ENCODE measurements at regions not wholly inside any gene's neighbourhood (a gene's known extent, or its start where the extent isn't known, plus 50 kb on each side); places are given as distances from the start of the nearest gene placed in this dataset.

DNA sequence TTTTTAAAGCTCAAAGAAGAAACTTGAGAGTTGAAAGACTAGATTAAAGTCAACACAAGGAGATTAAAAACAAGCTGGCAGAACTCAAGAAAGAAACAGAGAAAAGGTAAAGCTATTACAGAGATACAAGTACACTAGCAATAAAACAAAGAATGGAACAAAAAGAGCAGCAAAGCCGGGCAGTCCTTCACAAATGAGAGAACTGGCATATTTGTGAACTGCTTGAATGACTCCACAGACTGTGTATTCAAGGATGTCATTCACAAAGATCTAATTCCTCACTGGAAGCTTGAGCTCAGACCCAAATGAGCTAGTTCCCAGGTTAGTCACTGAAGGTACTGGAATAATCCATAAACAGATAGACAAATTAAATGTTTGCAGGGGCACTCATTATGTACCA, 318.0 kb downstream of the MYCN start:
- 52 to 72% (median 67%) methylated on average over 1 of the region's 1 CpG for WGBS, 4 donors
- intact Hi-C loops (cut with DNase I) = no loop called here
- H3K36me3 ChIP-seq (replicated peaks in 1 of 2) = no peaks in the 10 kb centered on the region
- TF ChIP-seq, protein P1, sequence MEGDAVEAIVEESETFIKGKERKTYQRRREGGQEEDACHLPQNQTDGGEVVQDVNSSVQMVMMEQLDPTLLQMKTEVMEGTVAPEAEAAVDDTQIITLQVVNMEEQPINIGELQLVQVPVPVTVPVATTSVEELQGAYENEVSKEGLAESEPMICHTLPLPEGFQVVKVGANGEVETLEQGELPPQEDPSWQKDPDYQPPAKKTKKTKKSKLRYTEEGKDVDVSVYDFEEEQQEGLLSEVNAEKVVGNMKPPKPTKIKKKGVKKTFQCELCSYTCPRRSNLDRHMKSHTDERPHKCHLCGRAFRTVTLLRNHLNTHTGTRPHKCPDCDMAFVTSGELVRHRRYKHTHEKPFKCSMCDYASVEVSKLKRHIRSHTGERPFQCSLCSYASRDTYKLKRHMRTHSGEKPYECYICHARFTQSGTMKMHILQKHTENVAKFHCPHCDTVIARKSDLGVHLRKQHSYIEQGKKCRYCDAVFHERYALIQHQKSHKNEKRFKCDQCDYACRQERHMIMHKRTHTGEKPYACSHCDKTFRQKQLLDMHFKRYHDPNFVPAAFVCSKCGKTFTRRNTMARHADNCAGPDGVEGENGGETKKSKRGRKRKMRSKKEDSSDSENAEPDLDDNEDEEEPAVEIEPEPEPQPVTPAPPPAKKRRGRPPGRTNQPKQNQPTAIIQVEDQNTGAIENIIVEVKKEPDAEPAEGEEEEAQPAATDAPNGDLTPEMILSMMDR (IDR thresholded peaks at IDR 0.05) = no peak
- no peak for TF ChIP-seq POLR2A (IDR thresholded peaks at IDR 0.05)
- DNase-seq = no peak
- H3K4me3 ChIP-seq = no peak overlapping the region
- H3K4me1 ChIP-seq (replicated peaks in 1 of 2) = no peaks in the 10 kb centered on the region
- no peak overlapping the region for H3K27ac ChIP-seq
- H3K9me3 ChIP-seq (replicated peaks in 1 of 3) = no peaks in the 10 kb centered on the region
- H3K27me3 ChIP-seq = no peaks in the 10 kb centered on the region

DNA sequence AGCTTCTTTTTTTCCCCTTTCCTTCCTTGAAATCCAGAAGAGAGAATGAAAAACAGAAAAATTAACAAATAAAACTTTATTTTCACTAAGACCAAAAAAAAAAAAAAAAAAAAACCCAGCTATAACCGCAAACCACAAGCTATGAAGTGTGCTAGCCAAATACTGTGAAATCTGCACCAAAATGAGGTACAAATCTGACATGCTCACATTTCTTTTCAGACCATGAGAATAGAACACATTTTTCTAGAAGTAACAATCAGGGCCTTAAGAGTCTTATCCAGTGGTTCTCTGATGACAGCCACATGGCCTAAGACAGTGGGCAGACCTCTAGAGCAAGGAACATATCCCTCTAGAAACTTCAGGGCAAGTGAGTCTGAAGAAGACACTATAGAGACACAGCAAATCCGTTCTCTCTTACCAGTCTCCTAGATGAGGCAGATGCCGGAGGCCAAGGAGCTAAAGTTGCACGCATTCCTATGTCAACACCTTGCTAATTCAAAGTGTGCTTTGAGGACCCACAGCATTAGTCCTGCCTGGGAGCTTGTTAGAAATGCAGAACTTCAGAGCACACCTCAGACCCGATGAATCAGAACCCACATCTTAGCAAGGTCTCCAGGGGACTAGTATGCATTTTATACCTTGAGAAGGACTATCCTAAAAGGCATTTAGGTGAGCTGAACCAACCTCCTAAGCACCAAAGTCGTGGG, 317.1 kb downstream of the MYCN start:
- Histone ChIP-seq H3K9me3 (replicated peaks in 1 of 3) (no peaks in the 10 kb centered on the region), H3K27me3 (no peaks in the 10 kb centered on the region), H3K4me3 (no peak overlapping the region), H3K4me1 (replicated peaks in 1 of 2) (no peaks in the 10 kb centered on the region), H3K36me3 (replicated peaks in 1 of 2) (no peaks in the 10 kb centered on the region), H3K27ac (no peak overlapping the region)
- intact Hi-C loops (cut with DNase I) = no loop called here
- 75 to 90% (median 78%) methylated on average over 6 of the region's 6 CpGs for WGBS, 4 donors
- TF ChIP-seq, protein P1 (IDR thresholded peaks at IDR 0.05) = no peak
- no peak for TF ChIP-seq POLR2A (IDR thresholded peaks at IDR 0.05)
- DNase-seq = no peak

DNA sequence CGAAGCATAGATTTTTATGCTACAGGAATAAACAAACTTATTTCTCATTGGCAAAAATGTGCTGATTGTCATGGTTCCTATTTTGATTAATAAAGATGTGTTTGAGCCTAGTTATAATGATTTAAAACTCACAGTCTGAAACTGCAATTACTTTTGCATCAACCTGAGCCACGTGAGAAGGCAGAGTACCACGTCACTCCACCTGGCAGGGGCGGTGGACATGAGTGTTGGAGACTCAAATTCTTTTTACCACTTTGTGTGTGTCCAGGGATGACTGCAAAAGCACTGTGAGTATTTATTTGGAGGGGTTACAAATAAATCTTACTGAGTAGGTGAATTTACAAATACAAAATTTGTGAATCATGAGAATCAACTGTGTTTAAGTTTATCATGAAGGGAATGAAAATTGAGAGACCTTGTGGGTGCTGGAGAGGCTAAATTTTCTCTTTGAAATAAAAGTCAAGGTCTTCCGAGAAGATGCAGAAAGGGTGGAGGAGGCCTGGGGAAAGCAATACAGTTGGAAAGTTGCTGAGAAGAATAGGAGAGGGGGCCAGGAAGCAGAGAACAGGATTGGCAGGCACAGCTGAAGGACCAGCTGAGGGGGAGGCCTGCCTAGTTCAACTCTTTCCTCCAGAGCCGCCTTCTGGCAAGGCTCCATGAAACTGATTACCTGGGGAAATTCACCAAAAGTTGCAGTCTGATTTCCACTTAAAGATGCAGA, 316.4 kb downstream of the MYCN start:
- 56 to 69% (median 62%) methylated on average over 6 of the region's 6 CpGs for WGBS, 4 donors
- Histone ChIP-seq H3K36me3 (replicated peaks in 1 of 2) (no peaks in the 10 kb centered on the region), H3K27me3 (no peaks in the 10 kb centered on the region), H3K9me3 (replicated peaks in 1 of 3) (no peaks in the 10 kb centered on the region), H3K27ac (no peak overlapping the region), H3K4me1 (replicated peaks in 1 of 2) (no peaks in the 10 kb centered on the region), H3K4me3 (no peak overlapping the region)
- TF ChIP-seq, protein P1 (IDR thresholded peaks at IDR 0.05) = no peak
- no peak for TF ChIP-seq POLR2A (IDR thresholded peaks at IDR 0.05)
- intact Hi-C loops (cut with DNase I) = no loop called here
- DNase-seq = no peak

DNA sequence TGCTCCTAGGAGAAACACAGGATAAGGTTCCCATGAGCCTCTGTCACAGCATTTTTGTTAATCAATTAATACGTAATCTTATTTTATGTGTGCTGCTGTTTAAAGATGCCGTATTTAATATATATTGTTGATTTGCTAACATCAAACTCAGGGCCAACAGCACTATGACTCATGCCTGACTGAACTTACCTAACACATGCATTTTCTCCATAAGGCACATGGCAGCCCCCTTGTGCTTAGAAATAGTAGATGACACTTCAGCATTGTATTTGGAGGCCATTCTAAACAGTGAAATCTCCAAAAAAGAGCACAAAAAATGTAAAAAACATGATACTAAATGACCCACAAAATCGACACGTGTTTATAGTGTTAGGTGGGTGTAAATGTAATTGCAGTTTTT, 314.8 kb downstream of the MYCN start:
- no peak overlapping the region for H3K4me3 ChIP-seq
- no peaks in the 10 kb centered on the region for H3K27me3 ChIP-seq
- WGBS, 4 donors = 87 to 90% (median 90%) methylated on average over 4 of the region's 4 CpGs
- H3K27ac ChIP-seq = no peak overlapping the region
- H3K4me1 ChIP-seq (replicated peaks in 1 of 2) = no peaks in the 10 kb centered on the region
- TF ChIP-seq POLR2A (IDR thresholded peaks at IDR 0.05) = no peak
- TF ChIP-seq, protein P1 (IDR thresholded peaks at IDR 0.05) = no peak
- DNase-seq = no peak
- H3K36me3 ChIP-seq (replicated peaks in 1 of 2) = no peaks in the 10 kb centered on the region
- no peaks in the 10 kb centered on the region for H3K9me3 ChIP-seq (replicated peaks in 1 of 3)
- intact Hi-C loops (cut with DNase I) = no loop called here
